HG03520 (cell line): ENCODE measurements at regions not wholly inside any gene's neighbourhood (a gene's known extent, or its start where the extent isn't known, plus 50 kb on each side); places are given as distances from the start of the nearest gene placed in this dataset.

Experiments
- ATAC-seq: cut with Tn5 transposase; IDR thresholded peaks from one replicate; pipeline ENCODE4 v1.9.1; 2021; ENCODE audit warnings: mild to moderate bottlenecking, moderate library complexity; ENCODE audit not compliant: unreplicated experiment

DNA sequence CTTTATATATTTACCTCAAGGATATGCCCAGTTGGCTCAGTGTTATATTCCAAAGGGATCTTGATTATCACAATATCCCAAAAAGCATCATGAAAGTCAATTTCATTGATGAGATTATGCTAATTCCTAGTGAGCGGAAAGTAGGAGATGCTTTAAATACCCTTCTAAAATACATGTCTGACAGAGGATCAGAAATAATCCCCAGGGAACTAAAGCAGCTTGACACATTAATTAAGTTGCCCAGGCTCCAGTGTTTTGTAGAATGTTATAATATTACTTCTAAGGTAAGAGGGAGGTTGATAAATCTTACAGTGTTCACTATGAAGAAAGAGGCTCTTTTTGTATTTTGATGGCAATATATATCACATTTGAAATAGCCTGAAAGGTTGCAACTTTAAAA, 767.5 kb upstream of the ROBO1 start:
- ATAC-seq, result no peak

DNA sequence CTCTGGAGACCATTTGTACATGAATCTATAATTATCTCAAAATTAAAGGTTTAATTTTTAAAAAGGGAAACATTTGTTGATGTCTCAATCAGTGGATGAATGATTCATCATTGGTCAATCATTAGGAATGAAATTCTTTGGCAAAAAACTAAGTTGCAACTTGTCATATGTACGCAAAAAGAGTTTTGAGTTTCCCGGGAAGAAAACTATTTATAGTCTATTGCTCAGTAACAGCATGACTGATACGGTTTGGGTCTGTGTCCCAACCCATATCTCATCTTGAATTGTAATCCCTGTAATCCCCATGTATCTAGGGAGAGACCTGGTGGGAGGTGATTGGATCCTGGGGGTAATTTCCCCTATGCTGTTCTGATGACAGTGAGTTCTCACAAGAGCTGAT, 765.8 kb upstream of the ROBO1 start:
- no peak for ATAC-seq

DNA sequence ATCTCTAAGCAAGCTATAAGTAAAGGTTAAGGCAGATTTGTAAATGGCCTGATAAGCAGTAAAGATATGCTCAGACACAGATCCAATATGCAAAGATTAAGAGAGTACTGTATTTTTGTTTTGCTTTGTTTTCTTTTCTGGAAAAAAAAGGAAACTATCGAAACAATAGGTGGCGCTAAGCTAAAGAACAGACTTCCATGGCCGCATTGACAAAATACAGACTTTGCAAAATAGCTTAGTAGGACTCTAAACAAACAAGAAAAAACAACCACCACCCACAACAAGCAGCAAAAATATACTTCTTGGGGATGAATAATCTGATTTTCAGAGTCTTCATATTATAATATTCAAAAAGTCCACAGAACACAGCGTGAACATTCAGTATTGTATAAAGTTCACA, 758.4 kb upstream of the ROBO1 start:
- no peak for ATAC-seq

DNA sequence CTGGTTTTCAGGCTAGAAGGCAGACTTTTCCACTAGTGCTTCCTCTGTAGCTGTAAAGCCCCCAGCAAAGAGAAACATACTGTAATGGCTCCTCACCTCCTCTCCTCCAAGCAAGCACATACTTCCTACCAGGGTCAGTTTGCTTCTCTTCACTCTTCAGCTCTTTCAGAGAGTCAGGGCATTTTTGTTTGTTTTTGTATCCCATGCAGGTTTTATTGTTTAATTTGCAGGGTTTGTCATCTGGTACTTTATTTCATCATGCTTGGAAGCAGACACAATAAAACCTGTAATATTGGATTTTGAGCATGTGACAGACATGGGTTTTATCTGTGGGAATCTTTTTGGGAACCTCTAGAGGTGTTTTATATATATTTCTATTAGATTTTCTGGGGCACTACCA, 753.3 kb upstream of the ROBO1 start:
- ATAC-seq, result no peak

DNA sequence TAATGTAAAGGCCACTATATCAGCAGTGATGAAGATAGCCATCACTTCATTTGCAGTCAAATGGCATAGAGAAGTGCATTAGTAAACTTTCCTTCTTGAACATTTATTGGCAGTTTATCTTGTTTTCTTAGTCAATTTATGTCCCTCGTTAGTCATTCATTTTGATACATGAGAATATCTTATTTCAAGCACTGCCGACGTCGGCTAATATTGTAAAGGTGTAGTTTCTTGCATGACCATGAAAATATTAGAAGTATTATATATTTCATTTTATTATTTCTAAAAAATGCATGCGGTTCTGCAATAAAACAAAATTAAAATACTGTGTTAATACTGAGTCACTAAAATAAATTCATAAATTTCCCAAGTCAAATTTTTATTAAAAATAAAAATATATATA, 751.6 kb upstream of the ROBO1 start:
- ATAC-seq, result no peak

DNA sequence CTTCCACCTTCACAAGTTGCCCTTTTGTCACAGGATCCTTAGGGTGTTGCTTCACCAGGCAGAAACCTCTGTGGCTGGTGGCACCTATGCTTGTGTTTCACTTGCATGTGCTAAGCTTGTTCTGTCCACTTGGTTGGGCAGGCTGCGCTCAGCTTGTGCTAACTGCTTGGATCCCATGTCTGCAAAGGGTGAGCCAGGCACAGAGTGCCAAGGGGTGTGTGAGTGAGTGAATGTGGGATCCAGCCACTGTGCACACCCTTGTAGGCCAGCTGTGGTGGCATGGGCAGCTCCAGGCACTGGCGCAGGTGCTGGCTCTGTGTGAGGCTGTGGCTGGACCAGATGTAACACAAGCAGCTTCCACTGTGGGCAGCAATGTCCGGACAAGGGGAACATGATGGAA, 728.7 kb upstream of the ROBO1 start:
- no peak for ATAC-seq

DNA sequence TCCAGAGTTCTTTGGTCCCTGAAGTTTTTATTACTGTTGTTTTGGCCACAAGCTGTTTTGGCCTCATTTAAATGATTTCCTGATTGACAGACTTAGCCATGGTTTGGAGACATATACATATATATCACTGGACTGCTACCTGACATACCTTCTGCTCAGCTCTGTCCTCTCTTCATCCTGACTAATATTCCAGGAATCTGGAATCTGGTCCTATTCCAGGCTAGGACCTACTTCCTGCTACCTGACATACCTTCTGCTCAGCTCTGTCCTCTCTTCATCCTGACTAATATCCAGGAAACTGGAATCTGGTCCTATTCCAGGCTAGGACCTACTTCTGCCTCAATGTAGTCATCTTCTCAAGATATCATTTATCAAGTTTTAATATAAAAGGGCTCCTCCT, 724.4 kb upstream of the ROBO1 start:
- ATAC-seq, result no peak

DNA sequence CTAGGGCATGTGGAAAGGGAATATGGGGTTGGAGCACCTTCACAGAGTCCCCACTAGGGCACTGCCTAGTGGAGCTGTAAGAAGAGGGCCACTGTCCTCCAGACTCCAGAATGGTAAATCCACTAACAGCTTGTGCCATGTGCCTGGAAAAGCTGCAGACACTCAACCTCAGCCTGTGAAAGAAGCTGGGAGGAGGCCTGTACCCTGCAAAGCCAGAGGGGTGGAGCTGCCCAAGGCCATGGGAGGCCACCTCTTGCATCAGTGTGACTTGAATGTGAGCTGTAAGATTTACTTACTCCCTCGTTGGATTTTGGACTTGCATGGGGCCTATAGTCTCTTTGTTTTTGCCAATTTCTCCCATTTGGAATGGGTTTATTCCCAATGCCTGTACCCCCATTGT, 705.2 kb upstream of the ROBO1 start:
- ATAC-seq, result no peak

DNA sequence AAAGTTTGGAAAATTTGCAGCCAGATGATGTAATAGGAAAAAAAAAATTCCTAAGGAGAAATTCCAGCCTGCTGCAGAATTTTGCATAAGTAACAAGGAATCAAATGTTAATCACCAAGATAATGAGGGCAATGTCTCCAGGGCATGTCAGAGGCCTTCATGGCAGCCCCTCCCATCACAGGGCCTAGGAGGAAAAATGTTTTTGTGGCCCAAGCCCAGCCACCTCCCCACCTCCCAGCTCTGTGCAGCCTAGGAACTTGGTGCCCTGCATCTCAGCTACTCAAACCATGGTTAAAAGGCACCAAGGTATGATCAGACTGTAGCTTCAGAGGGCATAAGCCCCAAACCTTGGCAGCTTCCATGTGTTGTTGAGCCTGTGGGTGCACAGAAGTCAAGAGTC, 704.7 kb upstream of the ROBO1 start:
- ATAC-seq, result no peak

DNA sequence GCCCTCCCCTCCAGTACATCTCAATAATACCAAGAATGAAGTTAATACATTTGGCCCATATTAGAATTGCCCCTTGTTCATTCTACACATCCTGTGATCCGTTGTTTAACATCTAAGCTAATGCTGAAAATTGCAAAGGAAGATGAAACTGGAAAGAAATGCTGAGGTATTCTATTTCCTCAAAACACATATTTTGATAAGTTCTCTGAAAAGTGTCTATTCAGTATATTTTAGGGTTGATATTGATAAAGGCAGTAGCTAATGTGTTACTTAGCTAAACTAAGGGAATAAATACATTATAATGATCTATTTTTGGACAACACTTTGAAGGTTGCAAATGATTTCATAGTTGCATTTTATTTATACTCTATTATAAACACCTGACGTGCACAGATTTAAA, 702.6 kb upstream of the ROBO1 start:
- ATAC-seq, result no peak

DNA sequence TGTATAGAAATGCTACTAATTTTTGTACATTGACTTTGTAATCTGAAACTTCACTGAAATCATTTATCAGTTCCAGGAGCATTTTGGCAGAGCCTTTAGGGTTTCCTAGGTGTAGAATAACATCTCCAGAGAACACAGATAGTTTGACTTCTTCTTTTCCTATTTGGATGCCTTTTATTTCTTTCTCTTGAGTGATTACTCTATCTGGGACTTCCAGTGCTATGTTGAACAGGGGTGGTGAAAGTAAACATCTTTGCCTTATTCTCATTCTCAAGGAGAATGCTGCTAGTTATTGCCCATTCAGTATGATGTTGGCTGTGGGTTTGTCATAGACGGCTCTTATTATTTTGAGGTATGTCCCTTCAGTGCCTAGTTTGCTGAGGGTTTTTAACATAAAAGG, 697.9 kb upstream of the ROBO1 start:
- no peak for ATAC-seq

DNA sequence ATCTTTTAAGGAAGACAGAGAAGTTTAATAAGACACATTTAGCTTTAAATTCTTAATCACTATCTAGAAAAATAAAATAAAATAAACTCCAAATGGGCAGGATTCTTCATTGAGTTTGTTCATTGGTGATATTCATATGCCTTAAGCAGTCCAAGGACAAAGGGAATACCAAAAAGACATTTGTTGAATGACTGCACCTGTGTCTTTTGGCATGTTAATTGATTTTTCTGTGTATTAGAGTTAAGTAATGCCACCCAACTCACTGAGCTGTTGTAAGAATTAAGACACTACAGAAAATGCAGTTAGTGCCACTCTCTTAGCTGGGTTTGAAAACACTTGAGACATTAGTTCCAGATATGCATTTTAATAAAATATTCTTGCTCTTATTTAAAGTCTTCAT, 683.6 kb upstream of the ROBO1 start:
- no peak for ATAC-seq

DNA sequence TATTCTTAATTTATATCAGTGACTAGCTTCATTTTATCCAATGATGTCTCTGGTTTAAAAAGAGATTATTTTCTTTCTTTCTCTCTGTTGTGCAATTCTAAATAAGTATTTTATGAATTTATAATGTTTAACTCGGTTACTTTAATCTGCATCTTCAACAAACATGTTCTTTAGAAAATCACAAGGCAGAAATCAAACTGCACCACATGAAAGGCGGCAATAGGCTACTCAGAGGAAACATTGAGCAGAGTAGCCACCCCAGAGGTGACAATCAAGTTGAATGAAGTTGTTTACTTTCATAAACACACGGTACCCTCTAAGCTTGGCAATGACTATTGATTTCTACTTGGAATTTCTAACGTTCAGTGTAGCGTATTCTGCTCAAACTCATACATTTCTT, 677.8 kb upstream of the ROBO1 start:
- ATAC-seq, result no peak

DNA sequence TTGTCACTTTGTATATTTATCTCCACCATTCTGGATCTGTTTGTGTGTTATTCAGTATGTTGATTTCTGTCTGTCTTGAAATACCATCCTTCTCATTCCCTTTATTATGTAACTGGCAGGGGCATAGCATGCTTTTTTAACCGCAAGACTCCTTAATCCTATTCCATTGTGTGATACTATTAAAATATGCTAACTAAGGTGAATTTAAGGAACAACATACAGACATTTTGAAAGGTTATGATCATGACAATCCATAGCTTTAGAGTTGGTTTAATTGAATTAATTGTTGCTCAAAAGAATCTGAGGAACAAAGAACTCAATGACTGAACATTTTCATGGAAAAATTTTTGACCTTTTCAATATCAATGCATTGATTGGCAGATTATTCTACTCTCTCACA, 677.3 kb upstream of the ROBO1 start:
- no peak for ATAC-seq

DNA sequence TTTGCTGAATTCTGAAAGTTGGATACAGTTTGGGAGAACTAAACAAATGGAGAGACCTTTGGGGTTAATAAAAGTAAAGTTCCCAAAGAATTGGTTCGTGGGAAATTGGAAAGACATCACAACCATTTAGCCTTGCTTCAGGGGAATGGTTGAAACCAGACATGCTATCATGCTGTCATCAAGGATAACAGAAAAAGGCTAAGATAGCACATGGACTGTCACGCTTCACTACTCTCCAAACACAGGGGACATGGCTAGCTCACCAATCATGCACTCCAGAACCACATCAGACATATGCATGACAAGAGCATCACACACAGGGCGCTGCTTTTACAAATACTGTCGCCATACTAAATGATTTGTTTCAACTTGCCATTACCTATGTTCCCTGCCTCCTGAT, 671.7 kb upstream of the ROBO1 start:
- no peak for ATAC-seq

DNA sequence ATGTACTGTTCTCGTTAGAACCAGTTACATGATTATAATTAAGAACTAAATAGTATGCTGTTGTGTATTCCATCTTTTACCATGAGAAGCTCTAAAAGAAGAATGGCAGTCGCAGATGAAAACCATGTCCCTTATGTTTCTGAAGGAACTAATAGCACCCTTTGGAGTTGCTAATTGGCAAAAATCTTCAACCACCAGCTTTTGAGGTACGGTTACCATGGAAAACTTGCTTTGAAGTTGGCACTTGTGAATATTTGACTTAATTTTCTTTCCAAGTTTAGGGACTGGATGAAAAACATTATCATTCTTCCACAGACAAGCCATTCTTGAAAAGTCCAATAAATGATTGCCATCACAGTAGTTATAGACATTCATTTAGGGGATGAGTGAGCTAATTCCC, 666.6 kb upstream of the ROBO1 start:
- ATAC-seq, result no peak

DNA sequence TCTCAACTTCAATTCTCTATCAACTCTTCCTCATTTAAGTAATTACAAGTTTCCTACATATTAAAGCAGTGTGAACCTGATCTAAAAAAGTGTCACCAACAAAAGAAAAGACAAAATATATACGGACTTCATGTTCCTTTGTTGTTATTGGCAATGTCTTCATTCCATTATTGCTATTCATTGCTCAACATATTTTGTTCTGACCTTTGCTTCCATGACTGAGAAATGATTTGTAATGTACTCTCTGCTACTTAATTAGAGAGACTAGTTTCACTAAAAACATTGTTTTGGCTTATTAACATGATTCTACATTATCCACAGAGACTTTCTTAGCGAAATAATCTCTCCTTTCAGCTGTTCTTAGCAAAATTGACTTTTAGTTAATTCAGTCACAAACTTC, 657.2 kb upstream of the ROBO1 start:
- ATAC-seq, result no peak

DNA sequence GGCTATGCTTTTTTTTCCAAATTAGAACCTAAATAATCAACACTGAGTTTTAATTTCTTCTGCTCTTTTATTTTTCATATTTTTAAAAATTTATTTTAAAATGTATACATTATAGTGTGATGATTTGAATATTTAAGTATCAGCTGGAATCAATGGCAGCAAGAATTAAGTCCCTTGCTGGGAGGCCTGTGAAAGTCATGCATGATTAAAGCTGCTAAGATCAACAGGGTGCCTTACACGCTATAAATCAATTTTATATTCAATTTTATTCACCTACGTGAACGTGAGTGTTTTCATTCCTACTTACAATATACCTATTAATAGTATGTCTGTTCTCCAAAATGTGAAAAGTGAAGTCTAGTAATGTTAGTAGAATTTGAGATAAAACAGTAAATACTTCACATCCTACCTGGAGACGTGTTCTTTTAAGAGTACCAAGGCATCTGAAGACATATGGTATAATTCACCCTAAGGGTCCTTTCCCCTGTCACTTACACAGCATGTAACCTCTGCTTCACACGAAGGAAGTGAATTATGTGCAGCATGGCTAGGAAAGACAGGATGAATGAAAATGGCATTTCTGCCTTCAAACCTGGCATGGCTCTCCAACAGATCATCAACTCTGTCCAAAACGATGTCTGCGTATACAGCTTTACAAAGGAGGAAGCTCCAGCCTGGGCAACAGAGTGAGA, 640.4 kb upstream of the ROBO1 start:
- no peak for ATAC-seq

DNA sequence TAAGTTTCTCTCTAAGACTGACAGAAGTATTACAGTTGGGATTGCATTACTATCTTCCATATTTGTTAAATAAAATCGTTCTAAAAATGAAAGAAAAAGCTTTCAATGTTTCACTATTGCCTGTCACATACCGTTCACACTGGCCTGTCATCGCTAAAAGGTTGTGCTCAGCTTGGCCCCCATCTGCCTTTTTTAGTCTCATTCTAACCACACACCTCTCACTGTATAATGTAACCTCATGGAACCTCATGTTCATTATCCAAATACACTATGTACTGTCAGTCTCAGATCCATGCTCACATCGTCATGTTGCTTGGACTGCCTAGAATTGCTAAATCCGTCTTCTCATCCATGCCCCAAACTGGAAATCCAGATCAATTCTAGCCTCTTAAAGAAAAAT, 637.8 kb upstream of the ROBO1 start:
- no peak for ATAC-seq

DNA sequence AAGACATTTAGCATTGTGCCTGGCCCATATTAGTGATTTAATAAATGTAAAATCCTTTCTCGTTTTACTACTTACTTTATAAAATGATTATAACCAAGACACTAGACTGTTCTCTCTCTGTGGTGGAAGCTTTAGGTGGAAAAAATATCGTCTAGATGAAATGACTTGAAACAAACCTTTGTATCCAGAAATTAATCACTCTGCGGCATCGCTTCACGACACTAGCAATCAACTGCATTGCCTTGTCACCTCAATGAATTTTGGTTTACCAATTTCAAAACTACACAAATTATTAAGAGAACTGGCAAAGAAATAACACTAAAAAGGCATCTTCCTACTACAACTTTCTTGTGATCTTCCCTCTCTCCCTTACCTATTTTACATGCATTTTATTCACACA, 627.2 kb upstream of the ROBO1 start:
- ATAC-seq, result no peak

DNA sequence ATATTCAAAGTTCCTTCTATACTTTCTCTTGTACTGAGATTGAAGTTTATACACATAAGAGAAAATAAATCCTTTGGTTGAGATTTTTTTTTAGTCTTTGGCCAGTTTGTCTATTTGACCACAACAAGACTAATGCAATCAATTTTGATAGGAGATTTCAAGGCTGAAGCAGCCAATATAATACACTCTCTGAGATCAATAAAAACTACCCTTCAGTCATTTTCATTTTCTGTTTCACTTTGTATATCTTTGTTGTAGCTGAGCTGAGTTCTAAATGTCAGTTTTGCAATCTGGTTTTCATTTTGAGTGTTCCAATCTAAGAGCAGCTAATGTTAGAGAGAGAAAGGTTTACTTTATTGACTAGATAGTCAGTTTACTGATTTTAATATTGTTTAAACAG, 623.8 kb upstream of the ROBO1 start:
- no peak for ATAC-seq

DNA sequence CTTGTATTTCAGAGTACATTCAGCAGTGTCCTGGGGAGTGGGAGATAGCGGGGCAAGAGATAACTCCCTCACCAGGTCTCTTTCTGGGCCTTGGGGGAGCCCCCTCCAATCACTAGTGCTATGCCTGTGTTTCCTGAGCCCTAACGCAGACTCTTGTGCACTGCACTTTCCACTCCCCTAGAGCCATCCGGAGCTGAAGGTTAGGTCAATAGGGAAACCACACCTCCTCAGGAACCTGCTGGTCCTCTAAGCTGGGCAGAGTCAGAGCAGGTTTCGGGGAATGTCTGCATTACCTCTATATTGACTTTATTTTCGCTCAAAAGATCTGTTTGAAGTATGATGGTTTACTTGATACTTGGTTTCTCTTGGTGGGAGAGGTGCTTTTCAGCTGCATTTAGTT, 617.0 kb upstream of the ROBO1 start:
- no peak for ATAC-seq

DNA sequence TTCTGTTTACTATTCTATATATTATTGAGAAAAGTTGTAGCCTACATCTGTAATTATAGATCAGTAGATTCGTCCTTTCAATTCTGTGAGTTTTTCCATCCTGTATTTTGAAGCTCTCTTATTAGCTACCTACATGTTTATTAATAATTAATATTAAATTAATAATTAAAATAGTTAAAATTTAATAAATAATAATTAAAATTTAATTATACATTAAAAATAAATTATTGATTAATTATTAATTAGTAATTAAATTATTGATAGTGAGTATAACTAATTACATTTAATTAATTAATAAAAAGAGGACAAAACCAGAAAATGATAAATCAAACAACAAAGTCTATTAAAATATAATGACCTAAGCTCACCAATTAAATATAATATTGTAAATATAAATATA, 606.6 kb upstream of the ROBO1 start:
- ATAC-seq, result no peak

DNA sequence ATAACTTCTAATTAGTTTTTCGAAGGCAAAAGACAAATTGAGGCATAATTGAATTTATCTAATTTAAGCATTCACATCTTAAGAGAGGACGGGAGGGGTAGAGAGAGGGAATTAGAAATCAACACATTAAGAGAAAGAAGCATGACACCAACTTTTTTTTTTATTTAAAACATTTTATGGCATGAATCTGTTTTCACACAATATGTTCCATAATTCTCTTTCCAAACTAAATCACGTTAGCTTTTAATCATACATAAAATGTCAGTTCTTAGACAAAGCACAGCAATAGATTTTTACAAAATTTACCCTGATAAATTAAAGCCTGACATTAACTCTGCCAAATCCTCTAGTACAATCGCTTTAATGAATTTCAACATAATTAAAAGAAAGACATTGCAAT, 600.8 kb upstream of the ROBO1 start:
- no peak for ATAC-seq
